MV-4-11 (cell line): ENCODE measurements at regions not wholly inside any gene's neighbourhood (a gene's known extent, or its start where the extent isn't known, plus 50 kb on each side); places are given as distances from the start of the nearest gene placed in this dataset.
"Not testable (repeated sequence)": the region's sequence is repeated elsewhere in the genome, so short reads cannot be mapped to it uniquely, and the experiment has no call there.

ENCODE experiments used
- DNase-seq: peaks from one replicate; lab custom pipeline; 2025; lab: John Stamatoyannopoulos, UW

GRCh38 chr20:57999465-58000111 is 228.9 kb downstream of the ANKRD60 start:
- DNase-seq, result peak; percentile 91

DNA sequence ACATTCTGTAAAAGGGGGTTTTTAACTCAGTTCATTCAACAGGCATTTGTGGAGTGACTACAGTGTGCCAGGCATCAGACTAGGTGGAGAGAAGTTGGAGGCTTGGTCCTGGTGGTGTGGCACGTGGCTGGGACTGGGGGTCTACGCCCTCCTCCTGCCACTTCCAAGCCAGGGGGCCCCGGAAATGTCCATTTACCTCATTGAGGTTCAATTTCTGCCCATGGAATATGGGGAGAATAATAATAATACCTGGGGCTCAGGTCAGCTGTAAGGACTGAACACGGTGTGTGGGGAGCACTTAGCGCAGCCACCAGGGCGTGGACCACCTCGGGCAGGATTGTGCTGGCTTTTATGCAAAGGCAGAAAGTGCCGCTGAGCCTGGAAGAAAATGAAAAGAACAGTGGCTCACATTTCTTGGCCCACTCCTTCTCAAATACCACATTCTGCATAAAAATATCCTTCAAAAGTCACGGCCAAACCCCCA is 229.4 kb downstream of the ANKRD60 start:
- no peak for DNase-seq

- no peak for DNase-seq
These were observed 230.2 kb downstream of the ANKRD60 start for GRCh38 chr20:57998276-57998675.

- no peak for DNase-seq
These were observed 231.2 kb downstream of the ANKRD60 start for GRCh38 chr20:57996936-57997890.

- DNase-seq, result no peak
These were observed 232.0 kb downstream of the ANKRD60 start for GRCh38 chr20:57996465-57996864.

DNA sequence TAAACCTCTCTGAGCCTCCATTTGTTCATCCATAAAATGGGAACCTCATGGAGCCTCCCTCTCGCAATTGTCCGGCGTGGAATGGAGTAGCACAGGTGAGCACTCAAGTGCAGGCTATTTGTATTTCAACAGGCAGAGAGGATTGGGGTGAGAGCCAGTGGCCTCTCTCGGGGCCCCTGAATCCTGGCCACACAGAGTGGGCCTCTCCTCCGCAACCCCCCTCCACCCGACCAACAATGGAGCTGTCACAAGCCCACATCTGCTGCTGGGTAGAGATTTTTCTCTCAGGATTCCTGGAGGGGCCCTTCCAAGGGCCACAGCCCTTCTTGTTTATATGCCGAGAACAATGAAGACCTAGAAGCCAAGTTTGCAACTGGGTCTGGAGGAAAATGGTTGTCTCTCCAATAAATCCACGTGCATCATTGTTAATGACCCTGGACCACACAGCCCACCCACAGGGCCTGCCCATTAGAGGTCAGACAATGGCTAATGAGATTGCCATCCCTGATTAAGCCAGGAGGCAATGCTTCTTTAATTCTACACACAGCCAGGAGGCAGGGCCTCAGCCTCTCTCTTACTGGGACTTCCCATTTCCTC is 233.0 kb downstream of the ANKRD60 start:
- DNase-seq, result no peak

DNA sequence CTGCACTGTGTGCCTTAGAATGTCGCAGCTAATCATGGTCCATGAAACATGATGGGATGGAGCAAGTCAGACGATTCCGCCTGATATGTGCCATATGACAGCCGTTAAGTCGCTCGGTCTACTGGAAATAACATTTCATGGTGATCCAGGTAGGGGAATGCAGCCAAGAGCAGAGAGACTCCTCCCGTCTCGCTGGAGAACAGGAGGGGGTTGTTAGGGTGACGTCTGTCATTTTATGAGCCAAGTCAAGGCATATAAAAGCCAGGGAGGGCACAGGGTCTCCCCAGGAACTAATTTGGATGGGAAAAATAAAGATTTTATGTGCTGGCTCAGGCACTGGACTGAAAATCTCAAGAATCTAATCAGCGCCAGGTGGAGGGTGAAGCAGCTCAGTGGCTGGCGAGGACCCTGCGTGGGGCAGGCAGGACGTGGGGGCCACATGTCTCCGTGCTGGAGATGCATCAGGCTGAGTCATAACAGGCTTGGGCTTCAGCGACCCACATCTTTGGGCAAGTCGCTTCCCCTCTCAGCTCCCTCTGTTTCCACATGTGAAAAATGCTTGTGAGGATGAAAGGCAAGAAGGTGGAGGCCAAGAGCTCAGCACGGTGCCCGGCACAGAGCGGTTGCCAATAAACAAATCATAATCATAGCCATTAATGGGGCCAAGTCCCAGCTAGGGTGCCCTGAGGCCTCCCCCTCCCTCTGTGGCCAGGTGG is 234.6 kb downstream of the ANKRD60 start:
- no peak for DNase-seq

DNA sequence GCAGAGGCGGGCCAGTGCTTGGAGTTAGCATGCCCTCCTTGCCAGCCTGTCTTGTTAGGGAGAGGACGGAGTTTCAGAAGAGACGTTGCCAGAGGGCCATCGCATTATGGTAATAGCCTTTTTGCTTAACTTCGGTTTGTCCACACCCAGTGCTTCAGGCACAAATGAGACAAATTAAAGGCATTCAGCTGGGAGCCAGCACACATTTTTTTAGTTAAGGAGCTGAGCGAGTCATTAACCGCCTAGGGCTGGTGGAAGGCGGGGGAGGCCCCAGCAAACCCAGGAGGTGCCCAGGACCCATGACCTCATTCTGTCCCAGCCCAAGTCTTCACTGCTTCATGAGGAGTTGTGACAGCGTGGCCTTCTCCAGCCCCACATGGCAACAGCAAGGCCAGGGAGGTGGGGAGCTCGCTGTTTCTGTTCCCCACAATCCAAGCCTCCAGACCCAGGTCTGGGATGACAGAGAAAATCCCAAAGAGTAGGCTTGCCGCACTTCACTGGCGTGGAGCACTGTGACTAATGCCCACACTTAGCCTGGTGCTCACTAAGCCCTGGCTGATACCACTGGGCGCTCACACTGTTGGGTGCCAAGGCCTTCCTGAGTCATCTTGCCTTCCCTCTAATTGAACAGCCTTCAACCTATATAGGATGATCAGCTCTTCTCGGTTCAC is 237.1 kb downstream of the ANKRD60 start:
- DNase-seq, result peak; percentile 37

DNA sequence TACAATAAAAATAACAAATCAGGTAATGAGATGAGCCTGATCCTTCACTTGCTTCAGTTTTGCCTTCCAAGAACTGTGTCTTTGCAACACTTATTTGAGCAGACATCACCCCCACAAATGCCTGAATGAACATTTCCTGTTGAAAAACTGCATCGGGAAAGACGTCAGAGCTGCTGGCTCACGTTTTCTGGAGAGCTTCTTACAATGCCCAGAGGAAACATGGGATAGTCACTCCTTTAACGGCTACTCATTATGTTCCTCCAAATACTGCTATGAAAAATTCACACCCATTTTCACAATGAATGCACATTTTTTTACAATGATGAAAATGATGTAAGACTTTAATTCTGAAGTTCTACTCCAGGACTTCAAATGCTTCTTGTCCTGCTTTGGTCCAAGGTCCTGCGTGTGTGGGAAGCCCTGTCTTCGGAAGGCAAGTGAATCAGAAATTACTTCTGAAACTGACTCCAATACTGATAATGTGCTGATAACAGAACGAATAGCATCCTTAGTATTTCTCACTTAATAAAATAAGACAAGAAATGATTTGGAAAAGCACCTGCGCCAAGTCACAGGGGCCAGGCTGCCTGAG is 238.0 kb downstream of the ANKRD60 start:
- no peak for DNase-seq

DNA sequence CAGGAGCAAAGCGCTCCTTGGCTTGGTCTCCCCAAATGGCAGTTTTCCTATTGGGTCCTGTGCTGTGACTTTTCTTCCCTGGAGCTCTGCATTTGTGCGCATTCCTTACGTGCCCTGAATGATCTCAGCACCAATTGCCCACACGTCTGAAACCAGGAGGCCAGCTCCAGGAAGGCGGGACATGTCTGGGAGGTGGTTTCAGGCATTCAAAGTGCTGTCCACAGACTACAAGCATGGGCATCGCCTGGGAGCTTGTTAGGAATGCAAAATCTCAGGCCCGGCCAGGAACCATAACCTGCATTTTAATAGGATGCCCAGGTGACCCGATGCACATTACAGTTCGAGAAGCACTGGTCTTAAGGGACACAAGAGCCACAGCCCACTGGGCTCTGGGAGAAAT is 239.6 kb downstream of the ANKRD60 start:
- DNase-seq, result no peak

DNA sequence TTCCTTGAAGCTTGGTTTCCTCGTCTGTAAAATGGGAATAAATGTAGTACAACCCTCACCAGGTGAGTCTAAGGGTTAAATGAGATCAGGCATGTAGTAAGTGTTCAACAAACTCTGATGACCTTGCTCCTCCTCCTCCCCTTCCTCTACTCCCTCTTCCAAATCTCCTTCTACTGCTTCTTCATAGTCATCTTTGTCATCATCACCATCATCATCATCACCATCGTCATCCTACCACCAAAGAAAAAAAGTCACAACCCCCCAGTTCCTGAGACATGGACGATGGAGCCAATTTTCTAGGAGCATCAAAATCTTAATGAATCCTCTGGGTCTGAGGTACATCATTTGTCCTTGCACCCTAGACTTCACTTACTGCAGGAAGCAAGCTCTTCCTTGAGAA is 240.0 kb downstream of the ANKRD60 start:
- no peak for DNase-seq

GRCh38 chr20:57987659-57988058 is 240.8 kb downstream of the ANKRD60 start:
- DNase-seq, result no peak

DNA sequence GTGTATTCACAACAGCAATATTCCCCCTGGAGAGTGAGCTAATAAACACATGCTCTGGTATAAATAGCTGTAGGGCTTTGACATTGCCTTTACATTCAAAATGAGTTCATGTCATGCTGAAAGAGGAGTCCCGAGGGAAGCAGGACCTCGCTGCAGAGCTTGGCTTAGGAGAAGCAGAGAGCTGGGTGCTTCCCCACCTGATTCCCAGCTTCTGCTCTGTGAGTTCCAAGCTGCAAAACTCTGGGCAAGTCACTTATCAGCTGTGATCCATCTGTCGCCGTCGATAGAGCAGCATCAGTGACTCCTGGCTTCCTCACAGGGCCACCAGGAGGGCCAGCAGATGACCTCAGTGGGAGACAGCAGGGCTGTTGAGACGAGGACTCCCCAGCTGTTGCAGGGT is 241.8 kb downstream of the ANKRD60 start:
- no peak for DNase-seq

GRCh38 chr20:57985278-57985677 is 243.2 kb downstream of the ANKRD60 start:
- no peak for DNase-seq

- DNase-seq, result no peak
These were observed 245.4 kb downstream of the ANKRD60 start for GRCh38 chr20:57983082-57983481.

GRCh38 chr20:57980506-57980905 is 247.9 kb downstream of the ANKRD60 start:
- DNase-seq, result no peak

- DNase-seq, result no peak
These were observed 250.9 kb downstream of the ANKRD60 start for GRCh38 chr20:57977569-57977968.

DNA sequence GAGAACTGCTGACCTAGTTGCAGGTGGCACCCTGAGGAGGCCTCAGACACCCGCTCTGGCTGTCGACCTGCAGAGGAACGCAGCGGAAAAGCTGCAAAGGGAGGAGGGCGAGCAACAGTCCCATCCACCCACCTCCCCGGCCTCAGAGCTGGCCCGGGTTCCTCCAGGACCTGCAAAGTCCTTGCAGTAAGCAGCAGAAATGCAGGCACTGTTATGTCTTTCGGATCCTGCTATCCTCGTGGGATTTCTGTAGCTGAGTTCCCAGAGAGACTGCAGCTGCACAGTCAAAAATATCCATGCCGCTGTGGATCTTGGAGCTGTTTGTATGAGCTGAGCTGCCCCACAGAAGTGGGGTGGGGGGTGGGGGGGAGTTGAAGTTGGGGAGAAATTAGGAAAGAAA is 251.3 kb downstream of the ANKRD60 start:
- DNase-seq, result no peak

DNA sequence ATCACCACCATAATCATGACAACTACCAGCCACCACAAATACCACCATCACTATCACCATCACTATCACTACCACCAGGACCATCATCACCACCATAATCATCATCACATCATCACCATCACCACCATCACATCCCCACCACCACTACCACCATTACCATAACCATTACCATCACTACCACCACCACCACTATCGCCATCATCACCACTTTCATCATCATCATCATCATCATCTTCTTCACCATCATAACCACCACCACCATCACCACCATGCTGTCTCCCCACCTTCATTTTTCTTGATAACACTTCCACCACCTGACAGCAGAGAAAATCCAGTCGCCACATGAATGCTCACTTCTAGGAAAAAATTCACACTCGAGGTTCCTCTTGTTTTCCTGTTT is 253.6 kb downstream of the ANKRD60 start:
- DNase-seq, result no peak

DNA sequence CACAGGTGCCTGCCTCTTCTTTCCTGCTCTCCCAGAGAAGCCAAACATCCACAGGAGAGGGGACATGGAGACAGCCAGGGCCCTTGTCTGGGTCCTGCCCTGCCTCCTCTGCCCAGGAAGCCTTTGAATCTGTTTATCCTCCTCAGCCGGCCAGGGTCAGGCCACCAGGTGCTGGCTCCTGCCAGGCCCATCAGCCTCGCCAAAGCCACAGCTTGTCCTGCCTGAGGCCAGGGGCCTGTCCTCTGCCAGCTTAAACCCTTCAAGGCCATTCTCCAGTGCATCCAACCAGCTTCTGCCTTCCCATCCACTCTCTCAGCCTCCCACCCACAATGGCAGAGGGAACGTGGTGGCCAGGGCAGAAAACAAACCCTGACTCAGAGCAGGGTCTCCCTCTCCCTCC is 254.6 kb downstream of the ANKRD60 start:
- no peak for DNase-seq

DNA sequence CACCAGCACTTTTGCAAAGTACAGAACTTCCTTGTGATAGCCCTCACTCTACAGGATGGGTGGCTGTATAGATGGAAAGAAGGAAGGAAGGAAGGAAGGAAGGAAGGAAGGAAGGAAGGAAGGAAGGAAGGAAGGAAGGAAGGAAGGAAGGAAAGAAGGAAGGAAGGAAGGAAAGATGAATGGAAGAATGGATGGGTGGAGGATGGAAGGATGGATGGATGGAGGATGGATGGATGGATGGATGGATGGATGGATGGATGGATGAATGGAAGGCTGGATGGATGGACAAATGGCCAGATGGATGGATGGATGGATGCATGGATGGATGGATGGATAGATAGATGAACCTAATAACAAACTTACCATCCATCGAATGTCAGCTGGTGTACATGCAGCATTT is 256.9 kb downstream of the ANKRD60 start:
- DNase-seq, result not testable (repeated sequence)
